NCI-H2227 (cell line): ENCODE measurements at regions not wholly inside any gene's neighbourhood (a gene's known extent, or its start where the extent isn't known, plus 50 kb on each side); places are given as distances from the start of the nearest gene placed in this dataset.

ENCODE experiments used
- DNase-seq: peaks from one replicate; lab custom pipeline; 2025; ENCODE audit not compliant: unreplicated experiment; lab: John Stamatoyannopoulos, UW

DNA sequence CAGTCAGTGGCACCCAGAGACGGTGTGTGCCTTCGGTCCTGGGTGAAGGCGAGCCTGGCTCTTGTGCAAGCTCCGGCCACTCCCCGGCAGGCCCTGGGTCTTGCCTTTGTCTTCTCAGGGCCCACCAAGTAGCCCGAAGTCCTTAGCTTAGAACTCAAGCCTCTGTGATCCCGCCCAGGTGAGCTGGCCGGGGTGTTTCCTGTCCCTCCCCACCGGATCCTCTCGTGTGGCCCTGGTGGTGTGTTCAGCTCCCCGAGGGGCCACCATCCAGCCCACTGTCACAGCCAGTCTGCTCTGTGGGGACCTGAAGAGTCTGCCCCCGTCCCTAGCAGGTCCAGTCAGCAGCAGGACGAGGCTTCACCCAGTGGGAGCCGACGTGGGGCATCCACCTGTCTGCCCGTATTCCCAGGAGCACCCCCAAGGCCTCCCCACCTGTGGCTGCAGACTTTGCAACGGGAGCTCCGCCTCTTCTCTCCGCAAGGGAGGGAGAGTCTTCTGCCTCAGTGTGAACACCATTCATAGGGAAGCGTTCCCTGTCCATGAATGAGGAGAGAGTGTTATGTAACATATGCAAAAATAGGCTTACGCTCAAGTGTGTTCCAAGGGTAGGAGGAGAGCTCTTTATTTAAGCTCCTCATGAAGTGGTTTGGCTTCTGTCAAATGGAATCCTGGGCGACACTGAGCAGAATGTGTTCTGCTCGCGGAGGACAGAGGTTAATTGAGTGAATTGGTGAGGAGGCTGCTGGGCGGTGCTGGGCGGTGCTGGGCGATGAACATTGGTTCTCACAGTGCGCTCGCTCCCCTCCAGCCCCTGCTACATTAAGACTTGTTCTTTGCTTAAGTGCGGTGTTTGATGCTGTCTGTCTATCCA, 108.9 kb downstream of the CRYAA start:
- DNase-seq: no peak

DNA sequence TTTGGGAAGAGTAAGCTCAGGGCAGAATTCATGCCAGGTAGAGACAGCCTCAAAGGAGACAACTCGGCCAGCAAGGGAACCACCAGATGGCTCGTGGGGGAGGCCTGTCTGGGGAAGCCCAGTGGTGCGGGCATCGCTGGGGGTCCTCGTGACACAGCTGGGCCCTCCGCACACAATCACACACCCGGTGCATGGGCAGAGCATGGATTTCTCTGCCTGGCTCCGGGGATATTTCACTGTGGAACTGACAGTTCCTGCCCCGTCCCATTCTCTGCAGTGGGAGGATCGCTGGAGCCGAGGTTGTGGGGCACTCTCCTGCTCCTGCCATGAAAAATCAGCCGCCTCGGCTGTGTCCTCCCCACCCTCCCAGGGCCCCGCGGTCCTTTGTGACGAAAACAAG, 108.0 kb downstream of the CRYAA start:
- no peak for DNase-seq

DNA sequence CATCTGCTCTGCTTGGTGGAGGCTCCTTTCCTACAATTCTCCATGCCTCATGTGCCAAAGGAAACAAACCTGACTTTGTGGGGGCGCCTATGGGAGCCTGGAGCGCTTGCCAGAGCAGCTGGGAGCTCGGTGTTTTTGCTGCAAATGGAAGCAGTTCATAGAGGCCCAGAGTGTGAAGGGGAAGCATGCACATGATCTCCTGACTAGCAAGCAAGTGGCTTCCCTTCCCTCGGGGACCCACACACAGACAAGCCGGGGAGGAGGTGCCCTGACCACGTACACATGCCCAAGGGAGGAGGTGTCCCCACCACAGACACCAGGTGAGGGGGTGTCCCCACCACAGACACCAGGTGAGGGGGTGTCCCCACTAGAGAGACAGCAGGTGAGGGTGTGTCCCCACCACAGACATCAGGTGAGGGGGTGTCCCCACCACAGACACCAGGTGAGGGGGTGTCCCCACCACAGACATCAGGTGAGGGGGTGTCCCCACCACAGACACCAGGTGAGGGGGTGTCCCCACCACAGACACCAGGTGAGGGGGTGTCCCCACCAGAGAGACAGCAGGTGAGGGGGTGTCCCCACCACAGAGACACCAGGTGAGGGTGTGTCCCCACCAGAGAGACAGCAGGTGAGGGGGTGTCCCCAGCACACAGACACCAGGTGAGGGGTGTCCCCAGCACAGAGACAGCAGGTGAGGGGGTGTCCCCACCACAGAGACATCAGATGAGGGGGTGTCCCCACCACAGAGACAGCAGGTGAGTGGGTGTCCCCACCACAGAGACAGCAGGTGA, 106.8 kb downstream of the CRYAA start:
- DNase-seq: no peak

DNA sequence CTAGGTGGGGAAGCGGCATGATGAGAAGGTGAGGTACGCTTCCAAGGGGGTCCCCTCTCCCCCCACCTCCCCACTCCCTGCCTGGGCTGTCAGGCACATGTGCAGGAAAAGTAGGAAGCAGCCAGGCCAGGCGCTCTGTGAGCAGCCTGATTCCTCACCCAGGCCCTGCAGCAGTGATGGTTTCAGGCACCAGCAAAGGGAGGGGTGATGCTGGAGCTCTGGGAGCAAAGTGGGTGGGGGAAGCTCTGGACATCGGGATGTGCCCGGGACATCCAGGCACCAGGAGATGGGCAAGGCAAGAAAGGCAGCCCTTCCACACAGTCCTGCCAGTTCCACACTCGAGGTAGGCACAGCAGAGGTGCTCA, 106.1 kb downstream of the CRYAA start:
- DNase-seq: no peak

DNA sequence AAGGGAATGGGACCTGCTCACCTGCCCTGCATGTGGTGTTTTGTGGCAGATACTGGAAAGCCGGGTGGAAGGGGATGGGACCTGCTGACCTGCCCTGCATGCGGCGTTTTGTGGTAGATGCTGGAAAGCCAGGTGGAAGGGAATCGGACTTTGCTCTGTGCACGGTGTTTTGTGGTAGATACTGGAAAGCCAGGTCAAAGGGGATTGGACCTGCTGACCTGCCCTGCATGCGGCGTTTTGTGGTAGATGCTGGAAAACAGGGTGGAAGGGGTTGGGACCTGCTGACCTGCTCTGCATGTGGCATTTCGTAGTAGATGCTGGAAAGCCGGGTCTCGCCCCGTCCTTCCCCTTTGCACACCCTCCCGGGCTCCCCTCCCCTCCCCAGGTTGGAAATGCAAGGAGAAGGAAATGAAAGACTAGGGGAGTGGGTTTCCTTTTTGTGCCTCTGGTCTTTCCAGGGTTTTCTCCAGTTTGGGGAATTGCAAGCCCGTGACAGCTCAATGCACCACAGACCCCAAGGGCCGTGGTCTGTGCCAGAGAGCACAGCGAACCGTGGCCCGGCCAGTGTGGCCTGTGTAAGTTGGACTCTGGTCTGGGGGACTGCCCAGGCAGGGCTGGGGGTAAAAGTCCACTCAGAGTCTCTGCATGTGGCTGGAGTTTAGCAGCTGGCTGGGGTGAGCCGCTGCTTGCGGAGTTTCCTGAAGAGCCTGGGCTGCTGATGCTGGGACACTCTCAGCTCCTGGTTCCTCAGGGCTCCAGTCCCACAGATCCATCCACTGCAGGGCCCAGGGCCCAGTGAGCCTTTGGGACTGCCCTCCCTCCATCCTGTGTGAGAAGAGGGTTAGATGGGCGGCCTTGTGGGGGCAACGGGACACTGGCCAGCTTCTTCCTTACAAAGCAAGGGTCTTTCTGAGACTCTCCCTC, 105.5 kb downstream of the CRYAA start:
- DNase-seq: no peak

DNA sequence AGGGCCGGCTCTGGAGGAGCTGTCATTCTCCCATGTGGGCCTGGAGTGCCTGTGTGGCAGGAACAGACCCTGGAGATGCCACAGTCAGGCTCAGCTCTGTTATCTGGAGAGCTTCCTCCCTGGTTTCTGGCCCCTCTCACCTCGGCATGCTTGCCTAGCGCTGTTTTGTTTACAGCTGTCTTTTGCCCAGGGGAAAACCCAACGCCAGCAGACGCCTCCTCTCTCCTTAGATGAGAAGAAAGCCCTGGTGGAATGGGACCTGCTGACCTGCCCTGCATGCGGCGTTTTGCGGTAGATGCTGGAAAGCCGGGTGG, 104.9 kb downstream of the CRYAA start:
- DNase-seq: no peak

DNA sequence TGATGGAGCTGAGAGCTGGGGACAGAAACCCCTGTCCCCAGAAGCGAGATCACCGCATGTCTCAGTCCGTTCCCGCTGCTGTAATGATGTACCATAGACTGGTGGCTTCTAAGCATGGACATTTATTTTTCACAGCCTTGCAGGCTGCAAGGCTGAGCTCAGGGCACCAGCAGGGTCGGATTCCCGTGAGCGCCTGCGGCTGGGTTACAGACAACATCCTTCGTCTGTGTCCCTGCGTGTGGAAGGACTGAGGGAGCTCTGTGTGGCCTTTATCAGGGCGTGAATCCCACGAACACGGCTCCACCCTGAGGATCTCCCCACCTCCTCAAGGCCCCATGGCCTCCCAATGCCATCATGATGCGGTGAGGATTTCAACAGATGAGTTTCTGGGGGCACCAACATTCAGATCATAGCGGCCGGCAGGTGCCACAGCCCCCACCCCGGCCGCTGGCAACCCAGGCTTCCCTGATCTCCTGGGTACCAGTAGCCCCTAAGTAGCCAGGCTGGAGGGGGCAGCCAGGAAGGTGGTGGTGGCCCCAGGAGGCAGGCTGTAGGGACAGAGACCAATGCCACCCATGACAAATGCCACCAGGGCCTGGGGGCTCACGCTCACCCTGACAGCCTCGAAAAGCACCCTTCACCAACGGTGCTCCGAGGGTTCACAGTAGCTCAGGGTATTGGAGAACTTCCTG, 104.4 kb downstream of the CRYAA start:
- DNase-seq: no peak

DNA sequence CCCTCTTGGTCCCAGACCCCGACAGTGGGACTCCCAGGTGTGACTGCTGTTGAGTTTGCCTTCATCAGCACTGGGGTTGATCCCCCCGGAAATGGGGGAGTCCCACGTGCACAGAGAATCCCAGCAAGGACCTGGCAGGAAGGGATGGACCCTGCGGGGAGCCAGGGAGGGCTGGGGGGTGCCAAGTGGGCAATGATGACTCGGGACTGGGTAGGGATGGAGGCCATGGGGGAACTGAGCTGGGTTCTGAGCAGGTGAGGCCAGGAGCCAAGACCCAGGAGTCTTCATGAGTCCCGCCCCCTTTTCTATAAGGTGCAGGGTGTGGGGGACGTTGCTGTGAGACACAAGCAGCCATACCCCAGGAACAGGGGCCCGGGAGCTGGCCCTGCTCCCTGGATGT, 103.8 kb downstream of the CRYAA start:
- DNase-seq: no peak

DNA sequence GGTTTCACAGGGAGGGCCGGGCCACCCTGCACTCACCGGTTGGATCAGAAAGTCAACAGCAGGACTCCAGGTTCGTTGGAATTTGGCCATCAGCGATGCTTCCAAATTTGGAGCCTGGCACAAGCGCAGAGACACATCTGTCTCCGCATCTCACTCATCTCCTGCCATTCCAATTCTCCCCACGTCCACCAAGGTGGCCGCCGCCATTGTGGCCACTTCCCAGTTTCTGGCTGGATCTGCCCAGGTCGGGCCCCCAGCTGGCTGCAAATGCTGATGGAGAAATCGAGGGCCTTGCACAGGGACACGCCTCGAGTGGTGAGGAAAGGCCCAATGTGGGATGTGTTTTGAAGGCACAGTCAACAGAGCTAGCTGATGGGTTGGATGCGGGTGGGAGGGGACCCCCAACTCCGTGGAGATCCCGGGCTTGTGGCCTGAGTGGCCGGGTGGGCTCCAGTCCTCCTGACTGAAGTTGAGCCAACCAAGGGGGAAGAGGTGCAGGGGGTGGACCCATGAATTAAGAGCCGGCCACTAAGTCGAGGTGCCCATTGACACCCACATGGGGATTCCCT, 102.7 kb downstream of the CRYAA start:
- no peak for DNase-seq

DNA sequence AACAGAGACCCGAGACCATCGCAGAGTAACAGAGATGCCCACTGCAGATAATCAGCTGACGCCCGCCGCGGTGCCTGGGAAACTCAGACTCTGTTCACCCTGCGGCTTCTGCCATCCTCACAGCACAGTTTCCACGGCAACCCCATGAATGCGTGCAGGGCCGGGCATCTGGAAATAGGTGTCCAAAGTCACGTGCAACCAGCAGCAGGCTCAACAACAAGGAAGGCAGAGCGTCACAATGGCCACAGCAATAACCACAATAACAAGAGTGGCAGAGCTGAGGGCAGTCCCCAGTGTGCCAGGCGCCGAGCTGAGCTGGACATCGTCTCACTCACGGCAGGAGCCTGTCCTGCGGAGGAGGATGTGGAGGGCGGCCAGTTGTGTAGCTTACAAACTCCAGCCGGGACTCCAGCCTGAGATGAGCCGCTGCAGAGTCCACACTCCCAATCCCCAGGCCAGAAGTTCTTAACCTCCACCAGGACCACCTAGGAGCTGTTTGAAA, 102.0 kb downstream of the CRYAA start:
- no peak for DNase-seq

DNA sequence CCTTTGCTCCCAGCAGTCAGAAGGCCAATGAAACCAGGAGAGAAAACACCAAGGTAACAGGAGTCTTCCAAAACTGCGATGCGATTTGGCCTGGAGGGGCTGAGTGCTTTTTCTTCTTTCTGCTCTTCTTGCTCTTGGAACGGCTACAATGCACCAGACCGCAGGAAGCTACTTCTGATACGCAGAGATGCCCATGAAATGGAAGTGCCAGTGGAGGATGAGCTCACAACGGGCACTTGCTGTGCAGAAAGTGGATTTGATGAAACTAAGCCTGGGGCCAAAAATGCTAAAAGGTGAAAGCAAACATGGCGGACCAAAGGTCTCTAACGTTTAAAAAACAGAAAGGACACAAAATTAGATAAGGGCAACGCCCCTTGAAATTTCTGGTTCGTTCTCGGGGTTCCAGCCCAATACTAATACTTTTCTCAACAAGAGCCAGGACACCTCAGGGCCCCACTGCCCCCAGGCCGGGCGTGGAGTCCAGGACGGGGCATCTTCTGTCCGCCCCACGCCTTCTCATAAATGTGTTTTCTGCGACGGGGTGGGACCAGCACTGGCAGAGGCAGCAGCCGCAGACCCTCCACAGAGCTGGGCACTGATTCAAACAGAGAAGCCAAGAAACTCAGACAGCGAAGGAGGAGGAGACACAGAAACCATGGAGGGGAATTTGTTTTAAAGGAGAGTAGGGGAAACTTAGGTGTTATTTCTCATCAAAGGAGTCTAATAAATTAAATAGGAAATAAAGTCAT, 101.3 kb downstream of the CRYAA start:
- DNase-seq: no peak

DNA sequence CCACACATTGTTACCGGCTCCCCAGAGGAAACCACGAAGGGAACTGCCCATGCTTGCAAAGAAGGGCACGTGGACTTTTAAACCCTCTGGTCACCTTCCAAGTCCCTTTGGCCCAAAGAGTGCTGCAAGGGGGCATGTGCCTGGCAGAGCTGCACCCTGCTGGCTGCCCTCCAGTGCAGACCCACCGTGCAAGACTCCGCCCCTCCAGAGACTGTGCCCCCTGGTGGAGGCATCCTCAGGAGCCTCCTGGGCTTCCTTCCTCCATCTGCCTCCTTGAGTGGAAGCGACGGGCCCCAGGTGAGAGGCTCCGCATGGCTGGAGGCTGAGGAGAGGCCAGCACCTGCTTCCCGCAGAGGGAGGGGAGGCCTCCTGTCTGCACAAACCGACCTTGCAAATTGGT, 100.6 kb downstream of the CRYAA start:
- no peak for DNase-seq

DNA sequence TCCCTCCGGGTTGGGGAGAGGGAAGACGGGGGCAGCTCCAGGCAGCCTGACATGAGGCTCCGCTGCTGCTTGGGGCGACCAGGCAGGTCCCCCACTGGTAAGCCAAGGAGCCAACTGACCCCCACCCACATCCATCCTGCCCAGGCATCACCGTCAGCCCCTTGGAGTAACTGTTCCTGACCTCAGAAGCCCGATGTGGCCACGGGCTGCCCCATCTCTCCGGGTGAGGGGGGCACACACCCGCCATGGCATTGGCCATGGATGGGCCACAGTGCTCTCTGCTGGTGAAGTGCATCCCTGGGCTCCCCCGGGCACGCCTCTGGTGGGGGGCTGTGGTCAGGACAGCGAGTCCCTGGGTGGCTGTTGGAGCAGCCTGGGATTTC, 100.0 kb downstream of the CRYAA start:
- no peak for DNase-seq

DNA sequence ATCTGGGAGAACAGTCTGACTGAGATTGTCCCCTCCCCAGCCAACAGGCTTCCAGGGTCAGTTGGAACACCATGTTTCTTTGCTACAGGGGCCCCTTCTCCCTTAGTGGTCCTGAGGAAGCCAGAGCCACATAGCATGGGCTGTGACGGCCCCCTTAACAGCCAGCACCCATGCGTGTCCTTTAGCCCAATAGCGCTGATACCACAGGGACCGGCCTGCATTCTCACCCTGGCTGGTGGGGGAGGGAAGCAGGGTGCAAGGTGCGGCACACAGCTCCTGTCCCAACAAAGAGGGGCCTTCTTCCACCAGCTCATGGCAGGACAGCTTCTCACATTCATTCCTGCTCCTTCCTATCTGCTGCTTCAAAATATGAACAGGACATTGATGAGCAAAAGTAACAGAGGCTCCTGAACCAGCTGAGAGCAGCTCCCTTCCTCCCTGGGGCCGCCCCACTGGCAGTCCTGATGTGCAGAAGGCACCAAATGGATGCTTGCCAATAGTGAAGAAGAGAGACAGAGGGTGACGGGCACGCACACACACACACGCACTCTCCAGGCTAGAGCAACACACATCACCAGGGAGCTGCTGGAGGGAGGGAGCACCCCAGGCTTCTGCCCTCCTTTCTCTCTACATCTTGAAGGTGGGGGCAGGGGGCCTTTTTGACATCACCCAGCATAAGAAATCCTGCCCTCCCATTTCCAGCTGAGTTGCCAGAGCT, 99.4 kb downstream of the CRYAA start:
- no peak for DNase-seq

DNA sequence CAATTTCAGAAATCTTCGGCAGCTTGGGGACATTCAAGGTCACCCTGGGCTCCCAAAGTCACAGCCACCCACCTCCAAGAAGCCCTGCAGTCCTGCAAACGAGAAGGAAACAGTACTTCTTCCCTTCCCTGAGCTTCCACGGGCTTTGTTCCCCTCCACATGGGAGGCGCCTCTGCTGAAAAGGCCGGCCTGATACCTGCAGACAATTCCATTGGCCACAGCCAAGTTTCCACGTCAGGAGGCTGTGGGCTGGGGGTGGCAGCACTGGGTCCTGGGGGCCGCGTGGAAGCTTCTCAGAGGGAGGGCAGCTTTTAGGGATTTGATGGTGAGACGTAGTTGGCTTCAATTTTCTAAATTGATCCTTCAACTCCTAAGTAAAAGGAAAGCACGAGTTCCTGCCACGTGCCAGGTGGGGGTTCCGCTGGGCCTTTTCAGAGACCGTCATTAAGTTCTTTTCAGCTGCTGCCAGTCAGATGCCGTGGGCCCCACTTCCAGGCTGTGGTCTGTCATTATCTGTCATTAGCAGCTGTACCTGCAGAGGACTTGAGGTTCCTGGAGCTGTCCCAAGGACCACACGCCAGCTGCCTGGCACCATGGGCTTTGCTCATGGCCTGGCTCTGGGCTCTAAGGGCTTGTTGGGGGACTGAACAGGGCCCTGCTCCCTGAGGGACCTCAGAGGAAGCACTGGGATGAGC, 98.7 kb downstream of the CRYAA start:
- no peak for DNase-seq

DNA sequence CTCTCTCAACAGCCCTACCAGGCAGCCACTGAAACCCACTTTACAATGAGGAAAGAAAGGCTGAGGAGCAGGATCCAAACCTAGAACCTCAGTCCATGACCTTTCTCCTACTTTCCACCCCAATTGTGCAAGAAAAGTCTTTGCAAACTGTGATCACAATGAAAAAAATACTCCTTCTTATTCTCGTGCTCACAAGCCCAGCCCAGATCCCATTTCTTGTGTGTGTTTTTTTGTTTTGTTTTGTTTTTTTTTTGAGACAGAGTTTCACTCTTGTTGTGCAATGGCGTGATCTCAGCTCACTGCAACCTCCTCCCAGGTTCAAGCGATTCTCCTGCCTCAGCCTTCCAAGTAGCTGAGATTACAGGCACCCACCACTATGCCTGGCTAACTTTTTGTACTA, 97.7 kb downstream of the CRYAA start:
- DNase-seq: no peak

DNA sequence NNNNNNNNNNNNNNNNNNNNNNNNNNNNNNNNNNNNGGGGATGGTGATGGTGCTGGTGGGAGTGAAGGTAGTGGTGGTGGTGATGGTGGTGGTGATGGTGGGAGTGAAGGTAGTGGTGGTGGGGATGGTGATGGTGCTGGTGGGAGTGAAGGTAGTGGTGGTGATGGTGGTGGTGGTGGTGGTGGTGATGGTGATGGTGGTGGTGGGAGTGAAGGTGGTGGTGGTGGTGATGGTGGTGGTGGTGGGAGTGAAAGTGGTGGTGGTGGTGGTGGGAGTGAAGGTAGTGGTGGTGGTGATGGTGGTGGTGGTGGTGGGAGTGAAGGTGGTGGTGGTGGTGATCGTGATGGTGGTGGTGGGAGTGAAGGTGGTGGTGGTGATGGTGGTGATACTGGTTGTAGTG, 93.6 kb downstream of the CRYAA start:
- DNase-seq: no peak
